ENCODE measurements at regions not wholly inside any gene's neighbourhood (a gene's known extent, or its start where the extent isn't known, plus 50 kb on each side); places are given as distances from the start of the nearest gene placed in this dataset.

GRCh38 chr7:82559193-82559805, 115.7 kb upstream of the CACNA2D1 start:
- H3K4me2 ChIP-seq (ENCODE audit: low read length) = peak overlapping the region; percentile 54
- H3K36me3 ChIP-seq (ENCODE audit: insufficient read depth, low read length) = no peaks in the 10 kb centered on the region
- H3K27me3 ChIP-seq (ENCODE audit: insufficient read depth, low read depth, low read length) = no peaks in the 10 kb centered on the region
- no peaks in the 10 kb centered on the region for H3K79me2 ChIP-seq (replicated peaks; ENCODE audit: insufficient read depth, low read length)
- H2AFZ ChIP-seq (ENCODE audit: low read depth, low read length) = no peak overlapping the region
- no peaks in the 10 kb centered on the region for H4K20me1 ChIP-seq (ENCODE audit: insufficient read depth)
- H3K4me3 ChIP-seq (ENCODE audit: low read length) = peak overlapping the region; percentile 61
- peak overlapping the region; percentile 42 for H3K9ac ChIP-seq (ENCODE audit: low read length)
- H3K9me3 ChIP-seq (ENCODE audit: low read length) = no peaks in the 10 kb centered on the region
- no peaks in the 10 kb centered on the region for H3K9me2 ChIP-seq (ENCODE audit: insufficient read depth, low read length)
- TF ChIP-seq POLR2AphosphoS5 (IDR thresholded peaks at IDR 0.05) = peak; percentile 70
- no peak for TF ChIP-seq SMC3 (conservative IDR thresholded peaks at IDR 0.05; ENCODE audit: poor library complexity)
- peak; percentile 35 for TF ChIP-seq MXI1 (conservative IDR thresholded peaks at IDR 0.05; ENCODE audit: poor library complexity, severe bottlenecking)
- peak; percentile 39 for TF ChIP-seq REST (IDR thresholded peaks at IDR 0.05; ENCODE audit: borderline replicate concordance)
- peak; percentile 85 for TF ChIP-seq EP300 (conservative IDR thresholded peaks at IDR 0.05; ENCODE audit: poor library complexity, severe bottlenecking)
- no peak for TF ChIP-seq TAF1 (IDR thresholded peaks at IDR 0.05; ENCODE audit: low read depth)
- TF ChIP-seq, protein P1, sequence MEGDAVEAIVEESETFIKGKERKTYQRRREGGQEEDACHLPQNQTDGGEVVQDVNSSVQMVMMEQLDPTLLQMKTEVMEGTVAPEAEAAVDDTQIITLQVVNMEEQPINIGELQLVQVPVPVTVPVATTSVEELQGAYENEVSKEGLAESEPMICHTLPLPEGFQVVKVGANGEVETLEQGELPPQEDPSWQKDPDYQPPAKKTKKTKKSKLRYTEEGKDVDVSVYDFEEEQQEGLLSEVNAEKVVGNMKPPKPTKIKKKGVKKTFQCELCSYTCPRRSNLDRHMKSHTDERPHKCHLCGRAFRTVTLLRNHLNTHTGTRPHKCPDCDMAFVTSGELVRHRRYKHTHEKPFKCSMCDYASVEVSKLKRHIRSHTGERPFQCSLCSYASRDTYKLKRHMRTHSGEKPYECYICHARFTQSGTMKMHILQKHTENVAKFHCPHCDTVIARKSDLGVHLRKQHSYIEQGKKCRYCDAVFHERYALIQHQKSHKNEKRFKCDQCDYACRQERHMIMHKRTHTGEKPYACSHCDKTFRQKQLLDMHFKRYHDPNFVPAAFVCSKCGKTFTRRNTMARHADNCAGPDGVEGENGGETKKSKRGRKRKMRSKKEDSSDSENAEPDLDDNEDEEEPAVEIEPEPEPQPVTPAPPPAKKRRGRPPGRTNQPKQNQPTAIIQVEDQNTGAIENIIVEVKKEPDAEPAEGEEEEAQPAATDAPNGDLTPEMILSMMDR (IDR thresholded peaks at IDR 0.05; ENCODE audit: poor library complexity, severe bottlenecking) = no peak
- TF ChIP-seq RAD21 (conservative IDR thresholded peaks at IDR 0.05) = no peak
- H3K27ac ChIP-seq (ENCODE audit: low read length) = peak overlapping the region; percentile 72
- H3F3A ChIP-seq (ENCODE audit: insufficient read depth, low read length, poor library complexity, severe bottlenecking) = no peaks in the 10 kb centered on the region

- TF ChIP-seq REST (IDR thresholded peaks at IDR 0.05; ENCODE audit: borderline replicate concordance) (no peak), POLR2AphosphoS5 (IDR thresholded peaks at IDR 0.05) (no peak), EZH2 (IDR thresholded peaks at IDR 0.05; ENCODE audit: borderline replicate concordance, insufficient read depth, low read length, poor library complexity, severe bottlenecking) (no peak), MXI1 (conservative IDR thresholded peaks at IDR 0.05; ENCODE audit: poor library complexity, severe bottlenecking) (no peak)
- TF ChIP-seq, protein P1 (IDR thresholded peaks at IDR 0.05; ENCODE audit: poor library complexity, severe bottlenecking) = no peak
- Histone ChIP-seq H3K27ac (ENCODE audit: low read length) (no peak overlapping the region), H3K79me2 (replicated peaks; ENCODE audit: insufficient read depth, low read length) (no peaks in the 10 kb centered on the region), H3K9ac (ENCODE audit: low read length) (no peak overlapping the region), H2AFZ (ENCODE audit: low read depth, low read length) (no peak overlapping the region), H3K4me2 (ENCODE audit: low read length) (no peak overlapping the region), H3K4me3 (ENCODE audit: low read length) (no peak overlapping the region), H3F3A (ENCODE audit: insufficient read depth, low read length, poor library complexity, severe bottlenecking) (no peaks in the 10 kb centered on the region), H3K27me3 (ENCODE audit: insufficient read depth, low read depth, low read length) (no peaks in the 10 kb centered on the region), H4K20me1 (ENCODE audit: insufficient read depth) (no peaks in the 10 kb centered on the region), H3K9me2 (ENCODE audit: insufficient read depth, low read length) (no peaks in the 10 kb centered on the region), H3K36me3 (ENCODE audit: insufficient read depth, low read length) (no peaks in the 10 kb centered on the region), H3K9me3 (ENCODE audit: low read length) (no peaks in the 10 kb centered on the region)
Measured at GRCh38 chr7:82549616-82550285, 106.2 kb upstream of the CACNA2D1 start.

Data from neural cell (in vitro differentiated cells).